GM23338 (cell line): ENCODE measurements at regions not wholly inside any gene's neighbourhood (a gene's known extent, or its start where the extent isn't known, plus 50 kb on each side); places are given as distances from the start of the nearest gene placed in this dataset.

Experiments used
- ATAC-seq: fragments of 200-7000 bp; cut with Tn5 transposase; 3 replicates; pipeline ENCODE4 v1.9.1; 2020
- DNase-seq: peaks from one replicate; pipeline ENCODE4 v3.0.0-alpha.2; 2015; ENCODE audit warnings: low spot score
- H2AFZ ChIP-seq: fragments of 200-600 bp; sonication (generic); 2 replicates; pipeline ENCODE4 v1.8.0; 2016; ENCODE audit warnings: antibody characterized with exemption, mild to moderate bottlenecking, moderate library complexity
- H3F3A ChIP-seq: fragments of 200-600 bp; sonication (generic); replicated peaks from 2 replicates; pipeline ENCODE4 v1.8.0; 2017; ENCODE audit warnings: antibody characterized with exemption, mixed run types, low read depth
- H3K27ac ChIP-seq: fragments of 200-600 bp; sonication (generic); 2 replicates; pipeline ENCODE4 v1.6.1; 2016; ENCODE audit warnings: low read depth
- H3K27me3 ChIP-seq: fragments of 200-600 bp; sonication (generic); 2 replicates; pipeline ENCODE4 v1.8.0; 2016; ENCODE audit warnings: mild to moderate bottlenecking, mixed run types, moderate library complexity; ENCODE audit not compliant: insufficient read depth
- H3K36me3 ChIP-seq: fragments of 200-600 bp; sonication (generic); 2 replicates; pipeline ENCODE4 v1.8.0; 2016; ENCODE audit warnings: mild to moderate bottlenecking; ENCODE audit not compliant: insufficient read depth
- H3K4me1 ChIP-seq: fragments of 200-600 bp; sonication (generic); 2 replicates; pipeline ENCODE4 v1.8.0; 2016; ENCODE audit warnings: mild to moderate bottlenecking, moderate library complexity; ENCODE audit not compliant: insufficient read depth
- H3K4me2 ChIP-seq: fragments of 200-600 bp; sonication (generic); 2 replicates; pipeline ENCODE4 v1.7.1; 2017; ENCODE audit warnings: mixed run types
- H3K4me3 ChIP-seq: fragments of 200-600 bp; sonication (generic); 2 replicates; pipeline ENCODE4 v1.6.1; 2016; ENCODE audit warnings: mixed run types
- H3K79me2 ChIP-seq: fragments of 200-600 bp; sonication (generic); replicated peaks from 2 replicates; pipeline ENCODE4 v1.8.0; 2017; ENCODE audit warnings: mild to moderate bottlenecking; ENCODE audit not compliant: insufficient read depth
- H3K9me2 ChIP-seq: fragments of 200-600 bp; sonication (generic); 2 replicates; pipeline ENCODE4 v1.8.0; 2017; ENCODE audit not compliant: insufficient read depth
- H4K20me1 ChIP-seq: fragments of 200-600 bp; sonication (generic); replicated peaks from 2 replicates; pipeline ENCODE4 v1.8.0; 2017; ENCODE audit warnings: mild to moderate bottlenecking; ENCODE audit not compliant: insufficient read depth
- H3K27ac Mint-ChIP-seq: 2 replicates; pipeline ENCODE4 v1.8.0; 2020; ENCODE audit warnings: inconsistent platforms, mild to moderate bottlenecking, moderate library complexity, mixed read lengths
- H3K27me3 Mint-ChIP-seq: 3 replicates; pipeline ENCODE4 v1.8.0; 2022; ENCODE audit warnings: low read depth, mild to moderate bottlenecking, moderate library complexity, mixed read lengths, inconsistent platforms; ENCODE audit not compliant: insufficient read depth, poor library complexity
- H3K36me3 Mint-ChIP-seq: 3 replicates; pipeline ENCODE4 v1.8.0; 2021; ENCODE audit warnings: low read depth, mild to moderate bottlenecking, inconsistent platforms, moderate library complexity, mixed read lengths
- H3K4me1 Mint-ChIP-seq: 3 replicates; pipeline ENCODE4 v1.8.0; 2020; ENCODE audit warnings: mild to moderate bottlenecking, inconsistent platforms, mixed read lengths
- H3K4me3 Mint-ChIP-seq: 3 replicates; pipeline ENCODE4 v1.8.0; 2021; ENCODE audit warnings: moderate library complexity, mild to moderate bottlenecking, inconsistent platforms, mixed read lengths
- H3K9me3 Mint-ChIP-seq: 3 replicates; pipeline ENCODE4 v1.8.0; 2020; ENCODE audit warnings: moderate library complexity, mild to moderate bottlenecking, inconsistent platforms, mixed read lengths
- CREB1 ChIP-seq: fragments of 250-450 bp; sonication (Bioruptor Pico); IDR thresholded peaks from 2 replicates; pipeline ENCODE4 v1.5.0; 2020; ENCODE audit warnings: low read depth, mild to moderate bottlenecking, moderate library complexity
- CTCF ChIP-seq, 2 experiments: fragments of 200-600 bp in 1 of 2; sonication (generic) in 1 of 2; conservative IDR thresholded peaks; 2 replicates each; pipeline versions ENCODE4 v1.5.1 to v1.6.1; 2016 to 2017; ENCODE audit warnings: antibody characterized with exemption in 2 of 2, low read depth in 2 of 2, mild to moderate bottlenecking in 2 of 2, moderate library complexity in 1 of 2
- ETS1 ChIP-seq: IDR thresholded peaks from 2 replicates; pipeline ENCODE4 v1.6.1; 2016; ENCODE audit warnings: antibody characterized with exemption
- POLR2AphosphoS5 ChIP-seq: IDR thresholded peaks from 2 replicates; pipeline ENCODE4 v1.6.1; 2016; ENCODE audit warnings: antibody characterized with exemption, low read depth
- REST ChIP-seq: IDR thresholded peaks from one replicate; pipeline ENCODE4 v1.6.1; 2018; ENCODE audit warnings: antibody characterized with exemption; ENCODE audit not compliant: unreplicated experiment
- STAT1 ChIP-seq: IDR thresholded peaks from one replicate; pipeline ENCODE4 v1.6.1; 2016; ENCODE audit warnings: antibody characterized with exemption; ENCODE audit not compliant: unreplicated experiment
- ZNF331 ChIP-seq: fragments of 250-450 bp; sonication (Bioruptor Pico); IDR thresholded peaks from 2 replicates; pipeline ENCODE4 v1.5.0; 2020; ENCODE audit warnings: low read depth, mild to moderate bottlenecking, moderate library complexity
- ZNF462 ChIP-seq: fragments of 250-450 bp; sonication (Bioruptor Pico); IDR thresholded peaks from 2 replicates; pipeline ENCODE4 v1.5.0; 2020; ENCODE audit warnings: mild to moderate bottlenecking, moderate library complexity

GRCh38 chr5:9818340-9818845 is 188.2 kb upstream of the TAS2R1 start (continued):
- no peak for TF ChIP-seq REST
- no peak for TF ChIP-seq ETS1

GRCh38 chr5:9817819-9818218 is 187.7 kb upstream of the TAS2R1 start:
- H3K27me3 ChIP-seq: no peaks in the 10 kb centered on the region
- no peak for ATAC-seq
- no peak for DNase-seq
- H3K9me3 Mint-ChIP-seq: no peaks in the 10 kb centered on the region
- no peaks in the 10 kb centered on the region for H3K79me2 ChIP-seq
- H3K4me3 ChIP-seq: no peak overlapping the region
- no peak overlapping the region for H3K27ac ChIP-seq
- H3K27ac Mint-ChIP-seq: no peak overlapping the region
- no peak overlapping the region for H3K4me2 ChIP-seq
- no peaks in the 10 kb centered on the region for H3K36me3 ChIP-seq
- H3K36me3 Mint-ChIP-seq: no peaks in the 10 kb centered on the region
- H3F3A ChIP-seq: no peaks in the 10 kb centered on the region
- H3K4me3 Mint-ChIP-seq: no peak overlapping the region
- no peaks in the 10 kb centered on the region for H3K4me1 Mint-ChIP-seq
- H3K9me2 ChIP-seq: peaks cover 6% of the 10 kb centered on the region
- no peaks in the 10 kb centered on the region for H3K27me3 Mint-ChIP-seq
- H3K4me1 ChIP-seq: no peaks in the 10 kb centered on the region
- H4K20me1 ChIP-seq: no peaks in the 10 kb centered on the region
- no peak overlapping the region for H2AFZ ChIP-seq
- no peak for TF ChIP-seq CTCF (conservative IDR thresholded peaks at IDR 0.05; ENCODE audit: low read depth in 2 of 2)
- TF ChIP-seq ZNF462 (CRISPR knock-in tag): no peak
- no peak for TF ChIP-seq CREB1 (CRISPR knock-in tag)
- TF ChIP-seq POLR2AphosphoS5: no peak
- TF ChIP-seq ETS1: no peak
- TF ChIP-seq STAT1: no peak
- TF ChIP-seq ZNF331 (CRISPR knock-in tag): no peak
